Spleen (tissue), 11 donors: ENCODE measurements at regions not wholly inside any gene's neighbourhood (a gene's known extent, or its start where the extent isn't known, plus 50 kb on each side); places are given as distances from the start of the nearest gene placed in this dataset.

Source experiments
- DNase-seq: peaks from one replicate; pipeline ENCODE4 v3.0.0-alpha.2; 2020
- H3K27ac ChIP-seq, 8 donors: fragments of 200-600 bp; sonication (generic) in 7 of 8; 1 replicate in 4 of 8; 2 replicates in 4 of 8; pipeline versions ENCODE4 v1.5.0 to v1.8.0; 2016 to 2021; ENCODE audit warnings: inconsistent platforms in 4 of 8, mild to moderate bottlenecking in 4 of 8, moderate library complexity in 1 of 8
- H3K27me3 ChIP-seq, 7 donors: fragments of 200-600 bp; sonication (generic) in 6 of 7; replicated peaks in 1 of 7; 1 replicate in 4 of 7; 2 replicates in 3 of 7; pipeline versions ENCODE4 v1.5.0 to v1.8.0; 2016 to 2021; ENCODE audit warnings: inconsistent platforms in 3 of 7, mild to moderate bottlenecking in 1 of 7
- H3K36me3 ChIP-seq, 6 donors: fragments of 200-600 bp; sonication (generic) in 5 of 6; 1 replicate in 4 of 6; 2 replicates in 2 of 6; pipeline versions ENCODE4 v1.5.0 to v1.8.0; 2016 to 2021; ENCODE audit warnings: inconsistent platforms in 2 of 6
- H3K4me1 ChIP-seq, 6 donors: fragments of 200-600 bp; sonication (generic) in 5 of 6; 1 replicate in 3 of 6; 2 replicates in 3 of 6; pipeline versions ENCODE4 v1.5.0 to v1.8.0; 2016 to 2021; ENCODE audit warnings: inconsistent platforms in 3 of 6
- H3K4me3 ChIP-seq, 8 donors: fragments of 200-600 bp; sonication (generic) in 7 of 8; 1 replicate in 4 of 8; 2 replicates in 4 of 8; pipeline versions ENCODE4 v1.5.0 to v1.8.0; 2016 to 2021; ENCODE audit warnings: inconsistent platforms in 4 of 8, mild to moderate bottlenecking in 4 of 8, moderate library complexity in 2 of 8
- H3K9me3 ChIP-seq, 8 donors: fragments of 200-600 bp; sonication (generic) in 7 of 8; 1 replicate in 4 of 8; 2 replicates in 4 of 8; pipeline versions ENCODE4 v1.5.0 to v1.8.0; 2016 to 2021; ENCODE audit warnings: inconsistent platforms in 4 of 8
- CTCF ChIP-seq, 11 experiments: fragments of 200-600 bp in 7 of 11; fragments of 450-650 bp in 4 of 11; sonication (generic) in 4 of 11; IDR thresholded peaks in 8 of 11; conservative IDR thresholded peaks in 3 of 11; 1 replicate in 7 of 11; 2 replicates in 4 of 11; pipeline versions ENCODE4 v1.4.0 to v1.8.0; 2016 to 2021; ENCODE audit warnings: antibody characterized with exemption in 11 of 11, inconsistent platforms in 4 of 11, mild to moderate bottlenecking in 1 of 11
- POLR2A ChIP-seq, 3 donors: fragments of 450-650 bp; IDR thresholded peaks; one replicate each; pipeline ENCODE4 v1.5.1; 2017; ENCODE audit warnings: antibody characterized with exemption in 3 of 3, mild to moderate bottlenecking in 1 of 3
- POLR2AphosphoS5 ChIP-seq, 3 donors: sonication (generic); formaldehyde crosslinking; IDR thresholded peaks; one replicate each; pipeline ENCODE4 v1.5.1; 2017; ENCODE audit warnings: antibody characterized with exemption in 3 of 3
- WGBS, 5 donors: extraction: QIAGEN DNeasy Blood & Tissue Kit in 3 of 5; methylation state at CpG; one replicate each; pipeline versions ENCODE4 v1.1.5 to v1.1.7; 2013 to 2018; 5-methylcytosine and 5-hydroxymethylcytosine counted together
- intact Hi-C: fragments of 100-400 bp; cut with DNase I; formaldehyde crosslinking; loops from one replicate; pipeline ENCODE4 v1.15.0; 2023; ENCODE audit warnings: low total_unique reads
- donor health status: healthy with polysubstance abuse.
- donor health status: DM: no; HTN: no; CAD: no; lungs with moderate emphysema.
- donor health status: DM: no; HTN: no; CAD: no.
- donor health status: Bipolar disorder and iron deficiency.
- donor health status: healthy.
- donor health status: DM: no; HTN: no; CAD: no.
- donor health status: DM: yes; HTN: yes; CAD: no.

- Histone ChIP-seq H3K4me3 (no peak overlapping the region), H3K27me3 (no peaks in the 10 kb centered on the region), H3K36me3 (no peaks in the 10 kb centered on the region), H3K27ac (no peak overlapping the region), H3K4me1 (no peaks in the 10 kb centered on the region), H3K9me3 (peaks cover 0 to 26% (median 10%) of the 10 kb centered on the region in 8 donors)
- 32 to 88% (median 83%) methylated on average over 1 of the region's 1 CpG for WGBS, 5 donors
- DNase-seq, result no peak
- TF ChIP-seq POLR2AphosphoS5 (IDR thresholded peaks at IDR 0.05) (no peak), POLR2A (IDR thresholded peaks at IDR 0.05) (no peak), CTCF (IDR thresholded peaks at IDR 0.05 in 8 of 11, conservative IDR thresholded peaks at IDR 0.05 in 3 of 11) (no peak)
- intact Hi-C loops, result no loop called here
These were observed 260.2 kb upstream of the COL3A1 start for GRCh38 chr2:188713961-188714360.

DNA sequence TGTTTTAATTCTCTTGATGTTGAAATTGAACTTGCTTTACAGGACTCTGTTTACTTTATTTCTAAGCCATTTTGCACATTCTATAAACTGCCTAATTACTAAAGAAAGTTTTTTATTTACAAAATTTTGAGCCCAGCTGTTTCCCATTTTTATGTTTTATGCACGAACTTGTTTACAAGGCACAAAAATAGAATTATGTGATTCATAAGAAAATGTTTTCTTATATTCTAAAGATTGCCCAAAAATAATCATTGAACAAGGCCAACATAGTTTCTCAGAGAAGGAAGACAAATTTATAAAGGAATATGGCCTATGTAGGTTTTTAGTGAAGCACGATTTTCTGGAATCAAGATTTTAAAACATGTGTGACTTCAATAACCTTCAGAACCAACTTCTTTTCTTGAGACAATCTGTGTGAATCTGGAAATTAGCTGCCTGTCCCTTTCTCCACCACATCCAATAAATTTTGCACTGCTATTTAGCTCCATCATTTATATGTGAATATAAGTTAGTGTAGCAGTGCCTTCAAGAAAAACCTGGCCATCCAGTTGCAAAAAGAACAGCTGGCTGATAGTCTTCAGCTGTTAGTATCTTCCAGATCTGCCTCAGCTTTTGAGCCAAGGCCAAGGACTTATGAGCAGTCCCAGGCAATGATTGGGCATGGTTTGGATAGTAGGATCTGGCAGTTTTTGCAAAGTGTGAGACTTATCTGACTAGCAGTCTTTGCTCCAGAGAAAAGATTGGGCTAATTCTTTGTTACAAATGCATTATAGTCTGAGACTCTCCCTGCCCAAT lies 253.2 kb upstream of the COL3A1 start:
- H3K27ac ChIP-seq, result no peak overlapping the region
- peaks cover 0 to 3% (median 0%) of the 10 kb centered on the region in 8 donors for H3K9me3 ChIP-seq
- no peaks in the 10 kb centered on the region for H3K27me3 ChIP-seq
- 72 to 86% (median 74%) methylated on average over 2 of the region's 2 CpGs for WGBS, 5 donors
- TF ChIP-seq POLR2AphosphoS5 (IDR thresholded peaks at IDR 0.05) (no peak), CTCF (IDR thresholded peaks at IDR 0.05 in 8 of 11, conservative IDR thresholded peaks at IDR 0.05 in 3 of 11) (no peak), POLR2A (IDR thresholded peaks at IDR 0.05) (no peak)
- H3K4me1 ChIP-seq, result no peaks in the 10 kb centered on the region
- H3K36me3 ChIP-seq, result no peaks in the 10 kb centered on the region
- H3K4me3 ChIP-seq, result no peak overlapping the region
- intact Hi-C loops, result no loop called here
- DNase-seq, result no peak

DNA sequence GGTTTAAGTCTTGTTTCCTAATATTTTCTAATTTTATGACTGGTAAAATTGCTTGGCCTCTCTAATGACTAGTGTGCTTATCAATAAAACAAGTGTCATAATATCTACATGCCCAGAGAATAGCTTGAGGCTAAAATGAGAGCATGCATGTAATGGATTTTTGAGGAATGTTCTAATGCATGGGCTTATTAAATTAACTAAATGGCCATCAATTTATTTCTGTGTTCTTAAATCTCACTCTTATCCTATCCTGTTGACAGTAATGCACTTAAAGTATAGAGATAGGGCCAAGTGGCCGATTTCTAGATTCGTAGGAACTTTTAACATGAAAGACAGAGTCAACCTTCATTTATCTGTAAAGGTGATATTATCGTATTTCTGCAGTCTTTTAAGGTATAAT lies 252.4 kb upstream of the COL3A1 start:
- Histone ChIP-seq H3K4me3 (no peak overlapping the region), H3K4me1 (no peaks in the 10 kb centered on the region), H3K9me3 (peaks cover 0 to 3% (median 0%) of the 10 kb centered on the region in 8 donors), H3K27ac (no peak overlapping the region), H3K36me3 (no peaks in the 10 kb centered on the region), H3K27me3 (no peaks in the 10 kb centered on the region)
- DNase-seq, result no peak
- WGBS, 5 donors, result 60 to 82% (median 72%) methylated on average over 3 of the region's 3 CpGs
- intact Hi-C loops, result no loop called here
- TF ChIP-seq POLR2AphosphoS5 (IDR thresholded peaks at IDR 0.05), result no peak
- no peak for TF ChIP-seq POLR2A (IDR thresholded peaks at IDR 0.05)
- no peak for TF ChIP-seq CTCF (IDR thresholded peaks at IDR 0.05 in 8 of 11, conservative IDR thresholded peaks at IDR 0.05 in 3 of 11)

- no peak for DNase-seq
- Histone ChIP-seq H3K4me3 (no peak overlapping the region), H3K27ac (no peak overlapping the region), H3K36me3 (no peaks in the 10 kb centered on the region), H3K27me3 (no peaks in the 10 kb centered on the region), H3K9me3 (no peaks in the 10 kb centered on the region), H3K4me1 (no peaks in the 10 kb centered on the region)
- WGBS, 5 donors, result 49 to 71% (median 55%) methylated on average over 3 of the region's 3 CpGs
- TF ChIP-seq CTCF (IDR thresholded peaks at IDR 0.05 in 8 of 11, conservative IDR thresholded peaks at IDR 0.05 in 3 of 11) (no peak), POLR2AphosphoS5 (IDR thresholded peaks at IDR 0.05) (no peak), POLR2A (IDR thresholded peaks at IDR 0.05) (no peak)
- intact Hi-C loops, result no loop called here
These were observed 248.3 kb upstream of the COL3A1 start for GRCh38 chr2:188725746-188726360.
